ENCODE measurements at regions not wholly inside any gene's neighbourhood (a gene's known extent, or its start where the extent isn't known, plus 50 kb on each side); places are given as distances from the start of the nearest gene placed in this dataset.

DNA sequence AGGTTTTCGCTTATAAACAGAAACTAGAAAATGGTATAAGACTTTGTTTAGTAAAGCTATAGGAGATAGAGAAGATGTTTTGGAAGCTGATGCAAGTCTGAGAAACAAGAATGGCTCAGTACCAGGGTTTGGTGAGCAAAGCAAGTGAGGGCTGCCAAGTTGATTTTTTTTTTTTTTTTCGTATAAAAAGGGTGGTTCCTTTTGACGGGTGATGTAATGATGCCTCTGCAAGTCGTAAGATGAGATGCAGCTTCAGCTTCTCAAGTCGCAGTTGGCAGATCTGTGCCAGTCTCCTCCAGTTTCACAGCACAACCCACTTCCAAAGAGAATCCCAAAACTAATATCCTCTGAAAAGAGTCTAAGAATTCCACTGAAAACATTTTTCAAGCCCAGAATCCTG, 252.8 kb upstream of the CDH4 start:
- Mint-ChIP-seq H3K27me3 (no peaks in the 10 kb centered on the region), H3K4me3 (no peak overlapping the region), H3K9me3 (no peaks in the 10 kb centered on the region), H3K27ac (no peak overlapping the region), H3K4me1 (no peaks in the 10 kb centered on the region), H3K36me3 (no peaks in the 10 kb centered on the region)
- no peak for DNase-seq (ENCODE audit: low spot score in 2 of 2)
- no peak for ATAC-seq (ENCODE audit: low read depth)

DNA sequence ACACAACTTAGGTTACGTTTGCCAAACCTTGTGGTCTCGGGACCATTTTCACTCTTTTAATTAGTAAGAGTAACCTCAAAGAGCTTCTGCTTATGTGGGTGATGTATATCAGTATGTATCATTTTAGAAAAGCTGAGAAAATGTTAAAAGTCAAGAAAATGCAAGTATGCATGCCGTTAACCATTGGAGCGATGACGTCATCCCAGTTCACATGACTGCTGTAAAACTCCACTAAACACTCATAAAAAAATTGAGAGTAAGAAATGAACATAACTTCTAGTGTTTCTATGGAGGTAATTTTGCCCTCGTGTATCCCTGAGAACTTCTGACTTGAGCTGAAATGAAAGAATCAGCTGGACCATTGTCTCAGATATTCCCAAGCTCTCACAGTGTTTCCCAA, 250.0 kb upstream of the CDH4 start:
- Mint-ChIP-seq H3K4me1 (no peaks in the 10 kb centered on the region), H3K9me3 (no peaks in the 10 kb centered on the region), H3K27ac (no peak overlapping the region), H3K36me3 (no peaks in the 10 kb centered on the region), H3K27me3 (peaks cover 2% of the 10 kb centered on the region), H3K4me3 (no peak overlapping the region)
- ATAC-seq (ENCODE audit: low read depth): no peak
- no peak for DNase-seq (ENCODE audit: low spot score in 2 of 2)

DNA sequence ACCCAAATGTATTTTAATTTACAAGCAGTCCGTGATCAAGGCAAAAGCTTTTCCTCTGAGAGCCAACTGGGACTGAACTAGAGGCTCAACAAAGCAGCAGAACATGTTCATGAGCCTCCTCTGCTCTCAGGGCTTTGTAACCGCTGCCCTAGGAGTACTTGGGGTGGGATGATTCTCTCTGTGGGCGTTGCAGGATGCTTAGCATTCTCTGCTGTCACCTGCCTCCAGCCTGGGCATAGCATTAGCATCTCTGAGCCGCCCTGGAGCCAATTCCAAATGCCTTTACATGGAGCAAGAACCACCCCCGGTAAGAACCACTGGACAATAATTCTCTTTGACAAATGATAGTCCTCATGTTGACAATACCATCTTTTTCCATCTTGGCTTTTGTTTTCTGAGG, 237.6 kb upstream of the CDH4 start:
- H3K4me3 Mint-ChIP-seq: no peak overlapping the region

DNA sequence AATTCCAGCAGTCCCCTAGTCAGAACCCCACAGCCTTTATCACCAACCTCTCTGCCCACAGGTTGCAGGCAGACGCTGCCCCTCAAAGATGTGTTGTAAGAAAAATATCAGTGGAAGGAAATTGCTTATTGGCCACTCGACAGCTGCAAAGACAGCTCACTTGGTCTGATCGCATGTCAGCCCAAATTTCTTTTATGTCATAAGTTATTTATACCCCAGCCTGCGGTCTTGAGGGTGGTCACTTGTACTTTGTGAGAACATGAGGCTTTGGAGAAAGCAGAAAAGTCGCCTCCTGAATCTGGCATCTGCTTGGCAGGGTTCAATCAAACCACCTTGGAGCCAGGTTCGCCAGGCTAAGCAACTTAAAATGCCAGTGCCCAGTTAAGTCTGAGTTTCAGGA, 236.5 kb upstream of the CDH4 start:
- no peaks in the 10 kb centered on the region for H3K36me3 Mint-ChIP-seq
- H3K4me1 Mint-ChIP-seq: no peaks in the 10 kb centered on the region
- ATAC-seq (ENCODE audit: low read depth) (no peak), DNase-seq (ENCODE audit: low spot score in 2 of 2) (no peak)
- H3K9me3 Mint-ChIP-seq: peaks cover 13% of the 10 kb centered on the region
- H3K27ac Mint-ChIP-seq: no peak overlapping the region
- no peak overlapping the region for H3K4me3 Mint-ChIP-seq
- no peaks in the 10 kb centered on the region for H3K27me3 Mint-ChIP-seq

More for the DNA sequence above, 237.6 kb upstream of the CDH4 start:
- Mint-ChIP-seq H3K36me3 (no peaks in the 10 kb centered on the region), H3K27ac (no peak overlapping the region), H3K4me1 (no peaks in the 10 kb centered on the region), H3K27me3 (no peaks in the 10 kb centered on the region), H3K9me3 (peaks cover 11% of the 10 kb centered on the region)
- DNase-seq (ENCODE audit: low spot score in 2 of 2) (no peak), ATAC-seq (ENCODE audit: low read depth) (no peak)

DNA sequence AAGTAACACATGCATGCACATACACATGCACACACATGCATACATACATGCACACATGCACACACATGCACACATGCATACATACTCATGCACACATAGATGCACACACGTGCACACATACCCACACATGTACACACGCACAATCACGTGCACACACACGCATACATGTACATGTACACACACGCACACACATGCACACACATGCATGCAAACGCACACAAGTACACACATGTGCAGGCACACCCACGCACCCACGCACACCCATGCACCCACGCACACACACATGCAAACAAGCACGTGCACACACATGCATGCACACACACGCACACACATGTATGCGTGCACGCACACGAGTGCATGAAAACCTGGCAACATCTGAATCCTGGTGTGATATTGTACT, 232.7 kb upstream of the CDH4 start:
- Mint-ChIP-seq H3K27me3 (no peaks in the 10 kb centered on the region), H3K4me1 (no peaks in the 10 kb centered on the region), H3K4me3 (no peak overlapping the region), H3K36me3 (no peaks in the 10 kb centered on the region), H3K27ac (no peak overlapping the region), H3K9me3 (peaks cover 11% of the 10 kb centered on the region)
- DNase-seq (ENCODE audit: low spot score in 2 of 2): no peak
- ATAC-seq (ENCODE audit: low read depth): no peak

DNA sequence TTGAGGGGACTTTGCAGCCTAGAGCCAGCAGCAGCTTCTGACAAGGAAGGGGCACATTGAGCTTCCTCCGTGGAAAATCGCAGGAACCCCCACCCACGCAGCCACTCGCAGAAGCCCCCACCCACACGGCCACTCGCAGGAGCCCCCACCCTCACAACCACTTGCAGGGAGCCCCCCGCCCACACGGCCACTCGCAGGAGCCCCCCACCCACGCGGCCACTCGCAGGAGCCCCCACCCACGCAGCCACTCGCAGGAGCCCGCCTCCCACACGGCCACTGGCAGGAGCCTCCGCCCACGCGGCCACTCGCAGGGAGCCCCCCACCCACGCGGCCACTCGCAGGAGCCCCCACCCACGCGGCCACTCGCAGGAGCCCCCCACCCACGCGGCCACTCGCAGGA, 228.4 kb upstream of the CDH4 start:
- DNase-seq (ENCODE audit: low spot score in 2 of 2) (no peak), ATAC-seq (ENCODE audit: low read depth) (no peak)
- H3K4me3 Mint-ChIP-seq: no peak overlapping the region
- no peak overlapping the region for H3K27ac Mint-ChIP-seq
- H3K4me1 Mint-ChIP-seq: no peaks in the 10 kb centered on the region
- H3K36me3 Mint-ChIP-seq: no peaks in the 10 kb centered on the region
- H3K27me3 Mint-ChIP-seq: no peaks in the 10 kb centered on the region
- peaks cover 12% of the 10 kb centered on the region for H3K9me3 Mint-ChIP-seq

DNA sequence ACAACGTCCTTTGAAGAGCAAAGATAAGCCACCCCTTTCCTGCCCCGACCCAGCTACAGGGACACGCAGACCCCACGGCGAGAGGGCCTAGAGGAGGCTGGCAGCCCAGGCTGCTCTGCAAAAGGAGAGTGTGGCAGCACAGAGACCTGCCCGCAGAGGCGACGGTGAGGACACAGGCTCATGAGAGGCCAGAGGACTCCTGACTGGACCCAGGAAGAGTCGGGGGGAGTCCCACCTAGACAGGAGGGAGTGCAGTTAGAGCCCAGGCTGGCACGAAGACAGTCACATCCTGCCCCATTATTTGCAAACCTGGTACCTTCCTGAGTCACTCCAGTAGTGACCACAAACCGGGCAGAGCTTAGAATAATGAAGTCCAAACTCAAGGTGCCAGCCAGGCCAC, 227.7 kb upstream of the CDH4 start:
- Mint-ChIP-seq H3K36me3 (no peaks in the 10 kb centered on the region), H3K4me3 (no peak overlapping the region), H3K9me3 (peaks cover 8% of the 10 kb centered on the region), H3K4me1 (no peaks in the 10 kb centered on the region), H3K27ac (no peak overlapping the region), H3K27me3 (no peaks in the 10 kb centered on the region)
- DNase-seq (ENCODE audit: low spot score in 2 of 2) (no peak), ATAC-seq (ENCODE audit: low read depth) (no peak)

DNA sequence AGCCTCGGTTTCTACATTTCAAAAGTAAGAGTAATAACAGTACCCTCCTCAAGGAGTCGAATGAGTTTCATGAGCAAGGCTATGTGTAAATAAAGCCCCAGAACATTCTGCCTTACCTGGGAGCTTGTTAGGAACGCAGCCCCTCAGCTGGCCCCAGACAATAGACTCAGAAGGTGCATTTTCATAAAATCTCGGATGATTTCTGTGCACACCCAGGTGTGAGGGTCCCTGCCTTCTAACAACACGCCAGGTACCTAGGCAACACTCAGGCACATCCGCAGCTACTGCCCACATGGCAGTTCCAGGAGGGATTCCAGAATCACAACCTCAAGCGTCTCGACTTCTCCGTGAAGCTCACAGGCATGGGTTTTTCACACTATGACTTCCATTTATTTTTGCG, 226.5 kb upstream of the CDH4 start:
- H3K36me3 Mint-ChIP-seq: no peaks in the 10 kb centered on the region
- H3K4me1 Mint-ChIP-seq: no peaks in the 10 kb centered on the region
- no peaks in the 10 kb centered on the region for H3K27me3 Mint-ChIP-seq
- DNase-seq (ENCODE audit: low spot score in 2 of 2) (no peak), ATAC-seq (ENCODE audit: low read depth) (no peak)
- no peak overlapping the region for H3K4me3 Mint-ChIP-seq
- H3K27ac Mint-ChIP-seq: no peak overlapping the region
- H3K9me3 Mint-ChIP-seq: peaks cover 10% of the 10 kb centered on the region

DNA sequence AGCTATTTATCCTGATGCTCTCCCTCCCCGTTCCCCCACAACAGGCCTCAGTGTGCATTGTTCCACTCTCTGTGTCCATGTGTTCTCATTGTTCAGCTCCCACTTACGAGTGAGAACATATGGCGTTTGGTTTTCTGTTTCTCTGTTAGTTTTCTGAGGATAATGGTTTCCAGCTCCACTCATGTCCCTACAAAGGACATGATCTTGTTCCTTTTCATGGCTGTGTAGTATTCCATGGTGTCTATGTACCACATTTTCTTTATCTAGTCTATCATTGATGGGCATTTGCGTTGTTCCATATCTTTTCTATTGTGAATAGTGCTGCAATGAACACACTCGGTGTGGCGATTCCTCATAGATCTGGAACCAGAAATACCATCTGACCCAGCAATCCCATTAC, 225.9 kb upstream of the CDH4 start:
- ATAC-seq (ENCODE audit: low read depth) (no peak), DNase-seq (ENCODE audit: low spot score in 2 of 2) (no peak)
- Mint-ChIP-seq H3K27me3 (no peaks in the 10 kb centered on the region), H3K9me3 (peaks cover 10% of the 10 kb centered on the region), H3K4me1 (no peaks in the 10 kb centered on the region), H3K36me3 (no peaks in the 10 kb centered on the region), H3K27ac (no peak overlapping the region), H3K4me3 (no peak overlapping the region)

DNA sequence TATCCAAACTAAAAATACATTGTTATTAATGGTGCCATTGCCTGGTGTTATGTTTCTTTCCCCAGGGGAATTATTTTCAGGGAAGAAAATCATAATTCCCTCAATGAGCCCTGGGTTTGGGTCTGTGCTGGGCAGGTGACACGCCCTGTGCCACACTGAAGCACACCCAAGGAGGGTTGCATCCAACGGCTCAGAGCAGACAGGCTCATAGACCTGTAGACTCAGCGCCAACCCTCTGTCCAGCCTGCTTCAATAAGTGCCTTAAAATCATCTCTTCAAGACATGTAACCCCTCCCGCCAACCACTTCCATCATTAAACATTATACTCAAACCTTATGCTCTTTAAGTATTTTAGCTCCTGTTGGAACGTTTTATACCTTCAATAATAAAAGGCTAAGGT, 225.3 kb upstream of the CDH4 start:
- Mint-ChIP-seq H3K9me3 (peaks cover 10% of the 10 kb centered on the region), H3K27ac (no peak overlapping the region), H3K27me3 (no peaks in the 10 kb centered on the region), H3K4me1 (no peaks in the 10 kb centered on the region), H3K36me3 (no peaks in the 10 kb centered on the region), H3K4me3 (no peak overlapping the region)
- ATAC-seq (ENCODE audit: low read depth) (no peak), DNase-seq (ENCODE audit: low spot score in 2 of 2) (no peak)

DNA sequence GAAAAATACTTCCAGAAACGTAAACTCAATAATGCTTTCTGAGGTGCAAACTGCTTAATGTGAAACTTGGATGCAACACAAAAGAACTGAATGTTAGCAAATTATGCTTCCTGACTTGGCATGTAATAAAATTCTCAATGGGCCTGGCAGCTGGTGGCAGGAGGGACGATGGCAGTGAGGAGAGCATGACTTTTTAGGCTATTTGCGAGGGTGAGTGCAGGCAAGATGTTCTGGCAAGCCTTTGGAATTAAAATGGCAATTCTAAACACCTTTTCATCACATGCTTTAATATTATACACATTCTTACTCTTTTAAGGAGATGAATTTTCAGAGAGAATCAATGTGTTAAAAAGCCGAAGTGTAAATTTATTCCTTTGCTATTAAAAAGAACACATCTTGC, 224.8 kb upstream of the CDH4 start:
- Mint-ChIP-seq H3K9me3 (peaks cover 10% of the 10 kb centered on the region), H3K4me1 (no peaks in the 10 kb centered on the region), H3K27ac (no peak overlapping the region), H3K36me3 (no peaks in the 10 kb centered on the region), H3K4me3 (no peak overlapping the region), H3K27me3 (no peaks in the 10 kb centered on the region)
- DNase-seq (ENCODE audit: low spot score in 2 of 2) (no peak), ATAC-seq (ENCODE audit: low read depth) (no peak)

DNA sequence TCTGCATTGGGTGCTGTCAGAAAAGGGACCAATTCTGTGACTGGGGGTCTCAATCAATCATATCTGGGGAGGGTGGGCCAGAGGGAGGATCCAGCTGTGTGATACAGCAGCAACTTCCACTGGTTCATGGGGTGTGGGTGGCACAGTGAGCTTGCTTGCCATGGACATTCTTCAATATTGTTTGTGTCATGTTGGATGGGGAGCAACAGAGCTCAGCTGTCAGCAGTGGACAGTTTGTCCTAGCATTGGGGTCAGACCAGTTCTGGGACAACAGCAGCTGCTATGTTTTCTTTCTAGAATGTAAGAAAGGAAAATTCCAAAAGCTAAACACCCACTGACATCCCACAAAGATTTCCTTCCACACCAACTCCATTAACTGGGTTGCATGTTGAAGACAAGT, 221.9 kb upstream of the CDH4 start:
- Mint-ChIP-seq H3K36me3 (no peaks in the 10 kb centered on the region), H3K4me1 (no peaks in the 10 kb centered on the region), H3K27ac (no peak overlapping the region), H3K9me3 (peaks cover 10% of the 10 kb centered on the region), H3K4me3 (no peak overlapping the region), H3K27me3 (no peaks in the 10 kb centered on the region)
- DNase-seq (ENCODE audit: low spot score in 2 of 2) (no peak), ATAC-seq (ENCODE audit: low read depth) (no peak)

DNA sequence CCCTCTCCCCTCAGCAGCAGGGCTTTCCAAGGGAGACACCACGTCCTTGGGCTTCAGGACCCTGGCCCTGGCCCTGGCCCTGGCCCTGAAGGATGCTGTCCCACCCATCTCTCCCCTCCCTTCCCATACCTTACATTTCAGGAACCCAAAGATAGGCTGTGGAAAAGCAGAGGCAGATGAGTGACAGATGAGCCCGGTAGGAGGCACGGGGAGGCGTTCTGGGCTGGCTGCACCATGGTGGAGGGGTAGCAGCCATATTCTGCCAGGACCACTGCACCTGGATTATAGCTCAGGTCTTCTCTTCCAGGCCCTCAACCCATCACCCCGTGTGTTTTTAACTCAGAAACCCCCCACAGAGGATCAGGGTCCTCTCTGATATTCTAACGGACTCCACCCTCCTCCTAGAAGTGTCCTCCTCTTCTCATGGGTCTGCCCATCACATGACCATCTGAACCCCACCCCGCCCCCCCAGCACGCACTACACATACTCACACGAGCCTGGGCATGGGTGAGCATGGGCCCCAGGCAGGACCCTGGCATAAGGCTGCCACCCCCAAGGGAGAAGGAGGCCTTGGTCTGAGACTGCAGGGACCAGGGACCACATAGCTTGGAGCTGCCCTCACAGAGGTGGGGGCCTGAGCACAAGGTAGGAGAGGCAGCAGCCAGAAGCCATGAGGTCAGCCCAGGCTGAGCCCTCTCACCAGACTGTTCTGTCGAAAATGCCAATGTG, 220.8 kb upstream of the CDH4 start:
- H3K4me3 Mint-ChIP-seq: no peak overlapping the region
- DNase-seq (ENCODE audit: low spot score in 2 of 2): no peak
- H3K9me3 Mint-ChIP-seq: peaks cover 8% of the 10 kb centered on the region
- H3K36me3 Mint-ChIP-seq: no peaks in the 10 kb centered on the region
- H3K4me1 Mint-ChIP-seq: no peaks in the 10 kb centered on the region
- H3K27me3 Mint-ChIP-seq: no peaks in the 10 kb centered on the region
- H3K27ac Mint-ChIP-seq: no peak overlapping the region
- ATAC-seq (ENCODE audit: low read depth): no peak

DNA sequence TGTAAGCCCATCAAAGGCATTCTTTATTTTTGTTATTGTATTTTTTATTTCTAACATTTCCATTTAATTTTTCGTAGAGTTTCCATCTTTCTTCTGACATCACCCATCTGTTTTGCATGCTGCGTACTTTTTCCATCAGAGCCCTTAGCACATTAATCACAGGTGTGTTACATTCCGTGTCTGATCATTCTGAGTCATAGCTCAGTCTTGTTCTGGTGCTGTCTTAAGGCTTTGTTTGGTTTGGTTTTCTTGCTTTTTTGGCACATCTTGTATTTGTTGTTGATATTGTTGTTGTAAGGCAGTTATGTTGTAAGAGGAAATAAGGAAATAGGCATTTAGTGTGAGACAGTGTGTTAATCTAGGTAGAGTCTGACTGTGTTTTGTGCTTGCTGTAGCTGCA, 214.6 kb upstream of the CDH4 start:
- ATAC-seq (ENCODE audit: low read depth) (no peak), DNase-seq (ENCODE audit: low spot score in 2 of 2) (no peak)
- Mint-ChIP-seq H3K4me3 (no peak overlapping the region), H3K36me3 (peaks cover 1% of the 10 kb centered on the region), H3K27me3 (no peaks in the 10 kb centered on the region), H3K9me3 (peaks cover 11% of the 10 kb centered on the region), H3K4me1 (no peaks in the 10 kb centered on the region), H3K27ac (no peak overlapping the region)

DNA sequence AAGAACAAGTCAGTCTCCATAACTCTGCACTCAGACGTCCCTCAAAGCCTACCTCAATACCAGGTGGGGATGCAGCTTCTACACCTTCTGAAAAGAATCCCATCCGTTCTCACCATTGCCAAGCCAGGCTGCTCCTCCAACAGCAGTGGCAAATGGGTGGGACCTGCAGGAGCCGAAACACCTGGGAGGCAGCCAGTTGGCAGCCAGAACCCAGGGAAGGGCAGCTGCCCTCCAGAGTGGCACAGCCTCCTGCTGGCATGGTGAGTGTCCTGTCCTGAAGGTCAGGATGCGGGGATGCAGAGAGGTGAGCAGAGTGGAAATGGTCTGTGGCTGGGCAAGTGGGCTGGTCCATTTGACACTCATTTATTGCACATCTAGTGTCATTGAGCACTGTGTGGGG, 210.6 kb upstream of the CDH4 start:
- H3K36me3 Mint-ChIP-seq: peaks cover 1% of the 10 kb centered on the region
- H3K27me3 Mint-ChIP-seq: no peaks in the 10 kb centered on the region
- H3K4me1 Mint-ChIP-seq: no peaks in the 10 kb centered on the region
- DNase-seq (ENCODE audit: low spot score in 2 of 2) (no peak), ATAC-seq (ENCODE audit: low read depth) (no peak)
- peaks cover 10% of the 10 kb centered on the region for H3K9me3 Mint-ChIP-seq
- no peak overlapping the region for H3K27ac Mint-ChIP-seq
- no peak overlapping the region for H3K4me3 Mint-ChIP-seq
